ENCODE measurements at regions not wholly inside any gene's neighbourhood (a gene's known extent, or its start where the extent isn't known, plus 50 kb on each side); places are given as distances from the start of the nearest gene placed in this dataset.

GRCh38 chr5:27473307-27474046, 435.1 kb upstream of the CDH9 start:
- Histone ChIP-seq H3K27me3 (no peaks in the 10 kb centered on the region), H3K27ac (replicated peaks in 1 of 4) (no peak overlapping the region), H3K36me3 (no peaks in the 10 kb centered on the region), H3K4me3 (no peak overlapping the region), H3K4me1 (no peaks in the 10 kb centered on the region), H3K9me3 (peaks cover 0 to 12% (median 9%) of the 10 kb centered on the region in 4 donors)
- no peak for TF ChIP-seq POLR2A (IDR thresholded peaks at IDR 0.05; ENCODE audit: low read depth)
- no peak for TF ChIP-seq CTCF (IDR thresholded peaks at IDR 0.05)
- TF ChIP-seq EP300 (IDR thresholded peaks at IDR 0.05), result no peak
- no peak for TF ChIP-seq POLR2AphosphoS5 (IDR thresholded peaks at IDR 0.05)
- WGBS, result 85% methylated on average over 5 of the region's 5 CpGs
- intact Hi-C loops (cut with DNase I), result no loop called here
- DNase-seq (ENCODE audit: extremely low spot score), result no peak

- WGBS, result 74% methylated on average over 4 of the region's 4 CpGs
- DNase-seq (ENCODE audit: extremely low spot score), result no peak
Observed at GRCh38 chr5:27472871-27473270, 434.5 kb upstream of the CDH9 start.

DNA sequence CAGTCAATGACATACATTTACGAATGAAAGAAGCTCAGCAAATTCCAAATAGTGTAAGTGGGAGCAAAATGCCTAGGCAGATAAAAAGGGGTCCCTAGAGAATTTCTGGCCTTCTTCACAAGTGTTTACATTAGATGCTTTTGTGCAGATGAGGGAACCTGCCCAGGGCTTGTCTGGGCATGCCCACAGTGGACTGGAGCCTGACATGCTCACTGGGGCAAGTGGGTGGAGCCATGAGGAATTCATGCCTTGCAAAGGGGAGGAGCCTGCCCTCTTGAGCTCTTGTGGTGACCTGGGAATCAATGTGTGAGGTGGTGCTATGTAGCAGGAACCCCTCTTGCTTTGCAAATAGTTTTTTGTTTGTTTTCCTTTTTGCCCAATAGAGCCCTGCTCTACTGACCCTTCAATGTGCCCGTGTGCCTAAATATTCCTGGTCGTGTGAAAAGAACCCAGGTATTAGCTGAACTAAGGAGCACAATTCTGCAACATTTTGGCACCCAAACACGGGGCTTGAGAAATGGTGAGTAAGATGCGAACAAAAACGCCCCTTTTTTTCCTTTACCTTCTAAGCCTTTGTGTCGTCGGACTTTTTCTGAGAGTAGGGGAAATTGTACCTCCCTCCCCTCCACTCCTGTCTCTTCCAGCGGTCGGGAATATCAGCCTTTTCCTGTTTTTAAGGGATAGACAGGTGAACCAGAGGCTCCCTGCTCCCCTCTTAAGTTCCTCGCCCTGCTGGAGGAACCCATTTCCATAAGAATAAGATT, 433.8 kb upstream of the CDH9 start:
- Histone ChIP-seq H3K9me3 (peaks cover 0 to 12% (median 5%) of the 10 kb centered on the region in 4 donors), H3K4me3 (no peak overlapping the region), H3K27me3 (no peaks in the 10 kb centered on the region), H3K4me1 (no peaks in the 10 kb centered on the region), H3K36me3 (no peaks in the 10 kb centered on the region), H3K27ac (replicated peaks in 1 of 4) (no peak overlapping the region)
- TF ChIP-seq CTCF (IDR thresholded peaks at IDR 0.05) (no peak), POLR2A (IDR thresholded peaks at IDR 0.05; ENCODE audit: low read depth) (no peak), POLR2AphosphoS5 (IDR thresholded peaks at IDR 0.05) (no peak)
- intact Hi-C loops (cut with DNase I), result no loop called here
- DNase-seq (ENCODE audit: extremely low spot score), result no peak
- 89% methylated on average over 11 of the region's 11 CpGs for WGBS

More at GRCh38 chr5:27472871-27473270, 434.5 kb upstream of the CDH9 start:
- H3K4me1 ChIP-seq, result no peaks in the 10 kb centered on the region
- H3K9me3 ChIP-seq, result peaks cover 0 to 12% (median 9%) of the 10 kb centered on the region in 4 donors
- H3K4me3 ChIP-seq, result no peak overlapping the region
- TF ChIP-seq POLR2A (IDR thresholded peaks at IDR 0.05; ENCODE audit: low read depth) (no peak), CTCF (IDR thresholded peaks at IDR 0.05) (no peak), EP300 (IDR thresholded peaks at IDR 0.05) (no peak), POLR2AphosphoS5 (IDR thresholded peaks at IDR 0.05) (no peak)
- H3K27me3 ChIP-seq, result no peaks in the 10 kb centered on the region
- no peak overlapping the region for H3K27ac ChIP-seq (replicated peaks in 1 of 4)
- intact Hi-C loops (cut with DNase I), result no loop called here
- no peaks in the 10 kb centered on the region for H3K36me3 ChIP-seq

- TF ChIP-seq CTCF (IDR thresholded peaks at IDR 0.05) (no peak), POLR2AphosphoS5 (IDR thresholded peaks at IDR 0.05) (no peak), POLR2A (IDR thresholded peaks at IDR 0.05; ENCODE audit: low read depth) (no peak), EP300 (IDR thresholded peaks at IDR 0.05) (no peak)
- WGBS, result 53% methylated on average over 1 of the region's 1 CpG
- intact Hi-C loops (cut with DNase I), result no loop called here
- Histone ChIP-seq H3K27ac (replicated peaks in 1 of 4) (no peak overlapping the region), H3K36me3 (no peaks in the 10 kb centered on the region), H3K9me3 (no peaks in the 10 kb centered on the region), H3K4me1 (no peaks in the 10 kb centered on the region), H3K27me3 (no peaks in the 10 kb centered on the region), H3K4me3 (no peak overlapping the region)
- DNase-seq (ENCODE audit: extremely low spot score), result no peak
Observed at GRCh38 chr5:27466959-27467358, 428.6 kb upstream of the CDH9 start.
